IMR-90 (cell line): ENCODE measurements at regions not wholly inside any gene's neighbourhood (a gene's known extent, or its start where the extent isn't known, plus 50 kb on each side); places are given as distances from the start of the nearest gene placed in this dataset.

Experiments
- ATAC-seq: fragments of 200-7000 bp; cut with Tn5 transposase; 2 replicates; pipeline ENCODE4 v1.9.1; 2020; ENCODE audit warnings: low read depth, mild to moderate bottlenecking, moderate library complexity
- BruUV-seq: library from RNA; stranded (reverse); fragments of 400-500 nt; replicated peaks from 2 replicates; lab custom pipeline; 2021; lab: Mats Ljungman, UMichigan
- CTCF ChIA-PET: fragments of 300-600 bp; formaldehyde crosslinking; extraction: SDS; loops from one replicate; lab custom pipeline; 2021; ENCODE audit warnings: antibody characterized with exemption; lab: Yijun Ruan, JAX
- POLR2A ChIA-PET: fragments of 300-600 bp; sonication (Branson Sonifier 250); formaldehyde crosslinking; loops from one replicate; lab custom pipeline; 2022; ENCODE audit warnings: antibody characterized with exemption; ENCODE audit not compliant: unreplicated experiment; lab: Charles Lee
- DNase-seq: peaks from one replicate; pipeline ENCODE4 v3.0.0; 2013
- H2AFZ ChIP-seq: replicated peaks from 2 replicates; pipeline ENCODE3; 2013; ENCODE audit warnings: low read length, mild to moderate bottlenecking; ENCODE audit not compliant: poor library complexity
- H2AK5ac ChIP-seq: 2 replicates; pipeline ENCODE4 v1.6.1; 2013; ENCODE audit warnings: low read depth, low read length, inconsistent platforms
- H2AK9ac ChIP-seq: replicated peaks from 2 replicates; pipeline ENCODE3; 2013; ENCODE audit warnings: mild to moderate bottlenecking, low read depth, low read length, moderate library complexity; ENCODE audit not compliant: poor library complexity
- H2BK120ac ChIP-seq: 2 replicates; pipeline ENCODE4 v1.6.1; 2013; ENCODE audit warnings: low read depth, low read length, inconsistent platforms
- H2BK15ac ChIP-seq: 3 replicates; pipeline ENCODE4 v1.6.1; 2013; ENCODE audit warnings: low read depth, low read length, inconsistent platforms
- H2BK20ac ChIP-seq: 2 replicates; pipeline ENCODE4 v1.6.1; 2013; ENCODE audit warnings: low read depth, mild to moderate bottlenecking, inconsistent platforms, low read length, moderate library complexity
- H2BK5ac ChIP-seq: 2 replicates; pipeline ENCODE4 v1.6.1; 2013; ENCODE audit warnings: mild to moderate bottlenecking, low read depth, low read length, inconsistent platforms; ENCODE audit not compliant: poor library complexity, severe bottlenecking
- H3K14ac ChIP-seq: replicated peaks from 2 replicates; pipeline ENCODE4 v1.6.1; 2013; ENCODE audit warnings: low read depth, low read length, inconsistent platforms
- H3K18ac ChIP-seq: 2 replicates; pipeline ENCODE4 v1.6.1; 2013; ENCODE audit warnings: low read depth, low read length, control low read depth
- H3K23ac ChIP-seq: 2 replicates; pipeline ENCODE4 v1.6.1; 2013; ENCODE audit warnings: low read depth, low read length, inconsistent platforms
- H3K27ac ChIP-seq: 2 replicates; pipeline ENCODE4 v1.5.1; 2013; ENCODE audit warnings: mild to moderate bottlenecking, control low read depth, low read length; ENCODE audit not compliant: insufficient read depth
- H3K27me3 ChIP-seq: 2 replicates; pipeline ENCODE4 v1.6.1; 2013; ENCODE audit warnings: low read length; ENCODE audit not compliant: control insufficient read depth, insufficient read depth
- H3K36me3 ChIP-seq: 2 replicates; pipeline ENCODE4 v1.6.1; 2013; ENCODE audit warnings: low read length, mixed read lengths; ENCODE audit not compliant: control insufficient read depth, insufficient read depth
- H3K4ac ChIP-seq: 2 replicates; pipeline ENCODE4 v1.6.1; 2013; ENCODE audit warnings: low read depth, low read length, inconsistent platforms
- H3K4me1 ChIP-seq: 2 replicates; pipeline ENCODE4 v1.6.1; 2013; ENCODE audit warnings: low read length, mixed read lengths; ENCODE audit not compliant: control insufficient read depth, insufficient read depth
- H3K4me2 ChIP-seq: 2 replicates; pipeline ENCODE4 v1.6.1; 2013; ENCODE audit warnings: low read depth, mild to moderate bottlenecking, control low read depth, low read length, moderate library complexity
- H3K4me3 ChIP-seq: 2 replicates; pipeline ENCODE4 v1.5.1; 2013; ENCODE audit warnings: low read depth, mild to moderate bottlenecking, control low read depth, low read length, moderate library complexity; ENCODE audit not compliant: insufficient read depth
- H3K56ac ChIP-seq: 2 replicates; pipeline ENCODE4 v1.6.1; 2013; ENCODE audit warnings: low read length, inconsistent platforms; ENCODE audit not compliant: insufficient read depth; ENCODE audit errors: extremely low read depth
- H3K79me1 ChIP-seq, 2 experiments: 2 replicates each; pipeline ENCODE4 v1.6.1; 2013; ENCODE audit warnings: low read length in 2 of 2, inconsistent platforms in 1 of 2, low read depth in 1 of 2
- H3K9ac ChIP-seq: 2 replicates; pipeline ENCODE4 v1.6.1; 2013; ENCODE audit warnings: low read depth, low read length, control low read depth
- H3K9me1 ChIP-seq: 2 replicates; pipeline ENCODE4 v1.6.1; 2013; ENCODE audit warnings: low read length, inconsistent platforms; ENCODE audit not compliant: insufficient read depth
- H3K9me3 ChIP-seq: 2 replicates; pipeline ENCODE4 v1.6.1; 2013; ENCODE audit warnings: low read length; ENCODE audit not compliant: control insufficient read depth, insufficient read depth
- H4K20me1 ChIP-seq: 2 replicates; pipeline ENCODE4 v1.6.1; 2013; ENCODE audit warnings: low read length, inconsistent platforms; ENCODE audit not compliant: insufficient read depth
- H4K5ac ChIP-seq: 2 replicates; pipeline ENCODE4 v1.6.1; 2013; ENCODE audit warnings: mild to moderate bottlenecking, low read depth, low read length, control low read depth
- H4K8ac ChIP-seq, 2 experiments: 2 replicates each; pipeline ENCODE4 v1.6.1; 2013; ENCODE audit warnings: low read depth in 2 of 2, low read length in 2 of 2, control low read depth in 1 of 2, inconsistent platforms in 1 of 2
- H4K91ac ChIP-seq: 2 replicates; pipeline ENCODE4 v1.6.1; 2013; ENCODE audit warnings: low read depth, low read length, inconsistent platforms; ENCODE audit not compliant: insufficient read depth
- CEBPB ChIP-seq: IDR thresholded peaks from 2 replicates; pipeline ENCODE4 v1.6.1; 2012; ENCODE audit warnings: low read depth, low read length, improper control_type of control experiment
- CHD1 ChIP-seq: IDR thresholded peaks from 2 replicates; pipeline ENCODE4 v1.6.1; 2012; ENCODE audit warnings: low read depth, low read length, improper control_type of control experiment
- FOS ChIP-seq: fragments of 150-350 bp; IDR thresholded peaks from 2 replicates; pipeline ENCODE4 v1.6.1; 2016; ENCODE audit warnings: low read depth, low read length
- MAFK ChIP-seq: IDR thresholded peaks from 2 replicates; pipeline ENCODE4 v1.6.1; 2012; ENCODE audit warnings: low read depth, low read length, improper control_type of control experiment
- RCOR1 ChIP-seq: IDR thresholded peaks from 2 replicates; pipeline ENCODE4 v1.6.1; 2012; ENCODE audit warnings: mild to moderate bottlenecking, low read length, improper control_type of control experiment; ENCODE audit not compliant: insufficient replicate concordance
- RFX5 ChIP-seq: IDR thresholded peaks from 2 replicates; pipeline ENCODE4 v1.8.0; 2012; ENCODE audit warnings: low read depth, mild to moderate bottlenecking, low read length, moderate library complexity
- USF2 ChIP-seq: fragments of 150-350 bp; IDR thresholded peaks from 2 replicates; pipeline ENCODE4 v1.6.1; 2017; ENCODE audit warnings: mild to moderate bottlenecking, antibody characterized with exemption, low read length, low read depth
- WGBS, 2 experiments: methylation state at CpG; one replicate each; pipeline versions ENCODE4 v1.1.5 to v1.1.7; 2013; ENCODE audit warnings: missing lambda C conversion rate in 2 of 2; ENCODE audit not compliant: insufficient read length in 1 of 2; ENCODE audit errors: extremely low coverage in 2 of 2; 5-methylcytosine and 5-hydroxymethylcytosine counted together
- dilution Hi-C: fragments of 300-500 bp; cut with HindIII; formaldehyde crosslinking; loops from one replicate; pipeline ENCODE4 v1.14.3; 2018; ENCODE audit warnings: low sequenced_read_pairs; ENCODE audit not compliant: unreplicated experiment
- in situ Hi-C: fragments of 300-500 bp; cut with MboI; formaldehyde crosslinking; loops from 3 replicates; pipeline ENCODE4 v1.14.3; 2019; ENCODE audit warnings: low sequenced_read_pairs, inconsistent platforms, mixed read lengths
- intact Hi-C: fragments of 100-400 bp; cut with micrococcal nuclease; formaldehyde crosslinking; loops from 2 replicates; pipeline ENCODE4 v1.10.0; 2022
- TF ChIP-seq, protein P1 (sequence below): fragments of 150-350 bp; IDR thresholded peaks from 2 replicates; pipeline ENCODE4 v1.6.1; 2016; ENCODE audit warnings: low read depth, mild to moderate bottlenecking, low read length, moderate library complexity, borderline replicate concordance

DNA sequence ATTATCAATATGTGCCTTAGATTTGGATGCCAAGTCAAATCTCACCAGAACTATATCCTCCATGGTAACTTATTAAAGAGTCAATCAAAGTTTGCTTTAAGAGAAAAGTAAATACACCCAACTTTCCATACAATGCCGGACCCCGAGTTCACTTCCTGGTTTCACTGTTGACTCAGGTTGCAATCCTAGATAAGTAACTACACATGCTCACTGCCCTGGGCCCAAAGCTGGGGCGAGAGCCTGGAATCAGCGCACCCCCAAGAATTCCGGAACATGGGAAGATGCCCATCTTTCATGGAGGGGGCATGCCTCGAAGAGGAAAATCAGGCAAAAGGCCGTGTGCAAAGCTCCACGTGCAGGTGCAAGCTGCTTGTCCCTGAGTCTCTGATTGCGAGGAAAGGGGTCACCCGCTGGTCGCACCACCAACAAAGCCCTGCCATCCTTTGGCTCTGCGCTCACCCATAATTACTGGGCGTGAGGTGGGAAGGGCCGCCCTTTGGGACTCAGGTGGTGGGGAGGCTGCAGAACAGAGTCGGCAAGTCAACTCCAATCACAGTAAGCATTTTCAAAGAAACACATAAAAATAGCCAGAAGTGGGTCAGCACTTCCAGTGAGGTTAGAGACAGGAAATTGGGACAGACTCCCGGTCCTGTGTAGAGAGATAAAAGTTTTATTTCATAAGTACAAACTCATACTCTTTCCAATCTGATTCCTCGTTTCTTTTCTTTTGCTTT is 167.7 kb downstream of the TOMM20 start:
- H4K8ac ChIP-seq: peak overlapping the region; percentile 5 to 39
- no peak overlapping the region for H3K4me3 ChIP-seq
- peak overlapping the region; percentile 69 for H4K5ac ChIP-seq
- DNase-seq (peak; percentile 67), ATAC-seq (no peak)
- peak overlapping the region; percentile 81 for H3K4ac ChIP-seq
- H2BK120ac ChIP-seq: peak overlapping the region; percentile 81
- H3K79me1 ChIP-seq: peaks cover 0 to 6% of the 10 kb centered on the region in 2 experiments; a peak in 1 of 4 replicates
- peak overlapping the region; percentile 30 for H3K23ac ChIP-seq
- TF ChIP-seq CEBPB (no peak), RFX5 (no peak), FOS (no peak), MAFK (no peak), USF2 (no peak), RCOR1 (no peak), CHD1 (no peak)
- TF ChIP-seq, protein P1, sequence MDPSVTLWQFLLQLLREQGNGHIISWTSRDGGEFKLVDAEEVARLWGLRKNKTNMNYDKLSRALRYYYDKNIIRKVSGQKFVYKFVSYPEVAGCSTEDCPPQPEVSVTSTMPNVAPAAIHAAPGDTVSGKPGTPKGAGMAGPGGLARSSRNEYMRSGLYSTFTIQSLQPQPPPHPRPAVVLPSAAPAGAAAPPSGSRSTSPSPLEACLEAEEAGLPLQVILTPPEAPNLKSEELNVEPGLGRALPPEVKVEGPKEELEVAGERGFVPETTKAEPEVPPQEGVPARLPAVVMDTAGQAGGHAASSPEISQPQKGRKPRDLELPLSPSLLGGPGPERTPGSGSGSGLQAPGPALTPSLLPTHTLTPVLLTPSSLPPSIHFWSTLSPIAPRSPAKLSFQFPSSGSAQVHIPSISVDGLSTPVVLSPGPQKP: no peak
- H3K4me2 ChIP-seq: peak overlapping the region; percentile 12
- peak overlapping the region; percentile 35; the same call in 1 of the 2 replicates for H3K56ac ChIP-seq
- H2BK15ac ChIP-seq: peak overlapping the region; percentile 18; the same call in 2 of the 3 replicates
- H3K4me1 ChIP-seq: peaks cover 32% of the 10 kb centered on the region
- H3K14ac ChIP-seq: peak overlapping the region; percentile 77
- 86% methylated on average over 4 of the region's 17 CpGs; no CpG with 5 or more reads in 1 of the 2 experiments for WGBS, 2 experiments
- H2AK9ac ChIP-seq: peak overlapping the region; percentile 57
- no peaks in the 10 kb centered on the region for H3K27me3 ChIP-seq
- CTCF ChIA-PET: interaction anchor here (0.6 kb wide), 1 partner anchor 447 kb away, joined by 4 read pairs; no protein-coding TSS in a partner anchor
- H4K20me1 ChIP-seq: peaks cover 4% of the 10 kb centered on the region; the same call in 1 of the 2 replicates
- H4K91ac ChIP-seq: peak overlapping the region; percentile 50
- peak overlapping the region; percentile 81 for H2AFZ ChIP-seq
- no peaks in the 10 kb centered on the region for H3K9me3 ChIP-seq
- no TSS peak for BruUV-seq
- H3K36me3 ChIP-seq: no peaks in the 10 kb centered on the region
- dilution Hi-C loops (no loop called here), intact Hi-C loops (no loop called here), in situ Hi-C loops (no loop called here)
- H3K9me1 ChIP-seq: peaks cover 27% of the 10 kb centered on the region
- H3K9ac ChIP-seq: peak overlapping the region; percentile 47; the same call in 1 of the 2 replicates
- peak overlapping the region; percentile 94 for H3K27ac ChIP-seq
- peak overlapping the region; percentile 93 for H3K18ac ChIP-seq
- peak overlapping the region; percentile 98 for H2AK5ac ChIP-seq
- peak overlapping the region; percentile 93 for H2BK5ac ChIP-seq
- H2BK20ac ChIP-seq: peak overlapping the region; percentile 69
- POLR2A ChIA-PET: no interaction called here
